ENCODE measurements at regions not wholly inside any gene's neighbourhood (a gene's known extent, or its start where the extent isn't known, plus 50 kb on each side); places are given as distances from the start of the nearest gene placed in this dataset.

GRCh38 chr18:65422544-65423136 is 328.2 kb upstream of the CDH7 start:
- Histone ChIP-seq H3K9me3 (ENCODE audit: insufficient read depth, low read length) (no peaks in the 10 kb centered on the region), H3K4me3 (ENCODE audit: insufficient read length, low read depth) (no peak overlapping the region), H3K27me3 (ENCODE audit: insufficient read depth, insufficient read length) (no peaks in the 10 kb centered on the region), H3K4me1 (ENCODE audit: insufficient read depth, insufficient read length) (no peaks in the 10 kb centered on the region), H3K36me3 (ENCODE audit: insufficient read depth, insufficient read length, low read length) (no peaks in the 10 kb centered on the region), H3K9ac (ENCODE audit: insufficient read length, low read depth) (no peak overlapping the region)
- DNase-seq (ENCODE audit: low read depth, low spot score), result no peak
- no peak for TF ChIP-seq ZNF274 (IDR thresholded peaks at IDR 0.05; ENCODE audit: low read depth, low read length)
- TF ChIP-seq YY1 (IDR thresholded peaks at IDR 0.05; ENCODE audit: insufficient read depth, insufficient read length), result no peak
- no peak for TF ChIP-seq SUZ12 (IDR thresholded peaks at IDR 0.05; ENCODE audit: extremely low read depth, insufficient read depth, insufficient read length)

- Histone ChIP-seq H3K36me3 (ENCODE audit: insufficient read depth, insufficient read length, low read length) (no peaks in the 10 kb centered on the region), H3K4me1 (ENCODE audit: insufficient read depth, insufficient read length) (no peaks in the 10 kb centered on the region), H3K9ac (ENCODE audit: insufficient read length, low read depth) (no peak overlapping the region), H3K27me3 (ENCODE audit: insufficient read depth, insufficient read length) (no peaks in the 10 kb centered on the region), H3K4me3 (ENCODE audit: insufficient read length, low read depth) (no peak overlapping the region), H3K9me3 (ENCODE audit: insufficient read depth, low read length) (no peaks in the 10 kb centered on the region)
- TF ChIP-seq ZNF274 (IDR thresholded peaks at IDR 0.05; ENCODE audit: low read depth, low read length), result no peak
- TF ChIP-seq SUZ12 (IDR thresholded peaks at IDR 0.05; ENCODE audit: extremely low read depth, insufficient read depth, insufficient read length), result no peak
- no peak for TF ChIP-seq YY1 (IDR thresholded peaks at IDR 0.05; ENCODE audit: insufficient read depth, insufficient read length)
- DNase-seq (ENCODE audit: low read depth, low spot score), result no peak
These were observed 335.7 kb upstream of the CDH7 start for GRCh38 chr18:65415098-65415497.

- Histone ChIP-seq H3K36me3 (ENCODE audit: insufficient read depth, insufficient read length, low read length) (no peaks in the 10 kb centered on the region), H3K9me3 (ENCODE audit: insufficient read depth, low read length) (no peaks in the 10 kb centered on the region), H3K9ac (ENCODE audit: insufficient read length, low read depth) (no peak overlapping the region), H3K4me1 (ENCODE audit: insufficient read depth, insufficient read length) (no peaks in the 10 kb centered on the region), H3K4me3 (ENCODE audit: insufficient read length, low read depth) (no peak overlapping the region), H3K27me3 (ENCODE audit: insufficient read depth, insufficient read length) (no peaks in the 10 kb centered on the region)
- no peak for TF ChIP-seq ZNF274 (IDR thresholded peaks at IDR 0.05; ENCODE audit: low read depth, low read length)
- TF ChIP-seq SUZ12 (IDR thresholded peaks at IDR 0.05; ENCODE audit: extremely low read depth, insufficient read depth, insufficient read length), result no peak
- no peak for TF ChIP-seq YY1 (IDR thresholded peaks at IDR 0.05; ENCODE audit: insufficient read depth, insufficient read length)
- DNase-seq (ENCODE audit: low read depth, low spot score), result no peak
These were observed 336.3 kb upstream of the CDH7 start for GRCh38 chr18:65414501-65414900.

GRCh38 chr18:65411061-65411460 is 339.8 kb upstream of the CDH7 start:
- H3K9me3 ChIP-seq (ENCODE audit: insufficient read depth, low read length), result no peaks in the 10 kb centered on the region
- TF ChIP-seq ZNF274 (IDR thresholded peaks at IDR 0.05; ENCODE audit: low read depth, low read length) (no peak), YY1 (IDR thresholded peaks at IDR 0.05; ENCODE audit: insufficient read depth, insufficient read length) (no peak), SUZ12 (IDR thresholded peaks at IDR 0.05; ENCODE audit: extremely low read depth, insufficient read depth, insufficient read length) (no peak)
- no peaks in the 10 kb centered on the region for H3K4me1 ChIP-seq (ENCODE audit: insufficient read depth, insufficient read length)
- H3K4me3 ChIP-seq (ENCODE audit: insufficient read length, low read depth), result no peak overlapping the region
- DNase-seq (ENCODE audit: low read depth, low spot score), result no peak
- no peak overlapping the region for H3K9ac ChIP-seq (ENCODE audit: insufficient read length, low read depth)
- no peaks in the 10 kb centered on the region for H3K36me3 ChIP-seq (ENCODE audit: insufficient read depth, insufficient read length, low read length)
- H3K27me3 ChIP-seq (ENCODE audit: insufficient read depth, insufficient read length), result no peaks in the 10 kb centered on the region

- H3K9ac ChIP-seq (ENCODE audit: insufficient read length, low read depth), result no peak overlapping the region
- H3K36me3 ChIP-seq (ENCODE audit: insufficient read depth, insufficient read length, low read length), result no peaks in the 10 kb centered on the region
- DNase-seq (ENCODE audit: low read depth, low spot score), result no peak
- no peaks in the 10 kb centered on the region for H3K4me1 ChIP-seq (ENCODE audit: insufficient read depth, insufficient read length)
- no peak overlapping the region for H3K4me3 ChIP-seq (ENCODE audit: insufficient read length, low read depth)
- H3K9me3 ChIP-seq (ENCODE audit: insufficient read depth, low read length), result no peaks in the 10 kb centered on the region
- no peak for TF ChIP-seq ZNF274 (IDR thresholded peaks at IDR 0.05; ENCODE audit: low read depth, low read length)
- no peak for TF ChIP-seq YY1 (IDR thresholded peaks at IDR 0.05; ENCODE audit: insufficient read depth, insufficient read length)
- no peak for TF ChIP-seq SUZ12 (IDR thresholded peaks at IDR 0.05; ENCODE audit: extremely low read depth, insufficient read depth, insufficient read length)
- H3K27me3 ChIP-seq (ENCODE audit: insufficient read depth, insufficient read length), result no peaks in the 10 kb centered on the region
These were observed 341.6 kb upstream of the CDH7 start for GRCh38 chr18:65409261-65409660.

GRCh38 chr18:65403534-65403933 is 347.3 kb upstream of the CDH7 start:
- no peaks in the 10 kb centered on the region for H3K36me3 ChIP-seq (ENCODE audit: insufficient read depth, insufficient read length, low read length)
- TF ChIP-seq ZNF274 (IDR thresholded peaks at IDR 0.05; ENCODE audit: low read depth, low read length) (no peak), SUZ12 (IDR thresholded peaks at IDR 0.05; ENCODE audit: extremely low read depth, insufficient read depth, insufficient read length) (no peak), YY1 (IDR thresholded peaks at IDR 0.05; ENCODE audit: insufficient read depth, insufficient read length) (no peak)
- no peaks in the 10 kb centered on the region for H3K27me3 ChIP-seq (ENCODE audit: insufficient read depth, insufficient read length)
- H3K9ac ChIP-seq (ENCODE audit: insufficient read length, low read depth), result no peak overlapping the region
- no peaks in the 10 kb centered on the region for H3K9me3 ChIP-seq (ENCODE audit: insufficient read depth, low read length)
- DNase-seq (ENCODE audit: low read depth, low spot score), result no peak
- H3K4me3 ChIP-seq (ENCODE audit: insufficient read length, low read depth), result no peak overlapping the region
- H3K4me1 ChIP-seq (ENCODE audit: insufficient read depth, insufficient read length), result no peaks in the 10 kb centered on the region

GRCh38 chr18:65399091-65399490 is 351.7 kb upstream of the CDH7 start:
- no peaks in the 10 kb centered on the region for H3K9me3 ChIP-seq (ENCODE audit: insufficient read depth, low read length)
- no peaks in the 10 kb centered on the region for H3K36me3 ChIP-seq (ENCODE audit: insufficient read depth, insufficient read length, low read length)
- no peaks in the 10 kb centered on the region for H3K4me1 ChIP-seq (ENCODE audit: insufficient read depth, insufficient read length)
- no peak for TF ChIP-seq ZNF274 (IDR thresholded peaks at IDR 0.05; ENCODE audit: low read depth, low read length)
- no peak for TF ChIP-seq SUZ12 (IDR thresholded peaks at IDR 0.05; ENCODE audit: extremely low read depth, insufficient read depth, insufficient read length)
- TF ChIP-seq YY1 (IDR thresholded peaks at IDR 0.05; ENCODE audit: insufficient read depth, insufficient read length), result no peak
- H3K27me3 ChIP-seq (ENCODE audit: insufficient read depth, insufficient read length), result no peaks in the 10 kb centered on the region
- no peak overlapping the region for H3K4me3 ChIP-seq (ENCODE audit: insufficient read length, low read depth)
- no peak overlapping the region for H3K9ac ChIP-seq (ENCODE audit: insufficient read length, low read depth)
- no peak for DNase-seq (ENCODE audit: low read depth, low spot score)
